GM12878 (cell line): ENCODE measurements at regions not wholly inside any gene's neighbourhood (a gene's known extent, or its start where the extent isn't known, plus 50 kb on each side); places are given as distances from the start of the nearest gene placed in this dataset.

Experiments
- ATAC-seq: fragments of 200-7000 bp; cut with Tn5 transposase; 3 replicates; pipeline ENCODE4 v1.9.1; 2020; ENCODE audit warnings: mild to moderate bottlenecking, moderate library complexity
- BruUV-seq: library from RNA; stranded (reverse); fragments of 400-500 nt; replicated peaks from 2 replicates; lab custom pipeline; 2021; lab: Mats Ljungman, UMichigan
- CTCF ChIA-PET: fragments of 300-600 bp; sonication (Branson Sonifier 250); formaldehyde crosslinking; extraction: SDS; loops from one replicate; lab custom pipeline; 2021; ENCODE audit warnings: inconsistent platforms; lab: Yijun Ruan, JAX
- POLR2A ChIA-PET: fragments of 350-600 bp; formaldehyde crosslinking; extraction: SDS; loops from one replicate; lab custom pipeline; 2021; ENCODE audit warnings: inconsistent platforms; lab: Charles Lee
- RAD21 ChIA-PET: fragments of 300-600 bp; sonication (Branson Sonifier 250); formaldehyde crosslinking; loops from one replicate; lab custom pipeline; 2023; ENCODE audit warnings: antibody characterized with exemption; ENCODE audit not compliant: unreplicated experiment; lab: Charles Lee
- SMC1A ChIA-PET: fragments of 300-600 bp; sonication (Branson Sonifier 250); formaldehyde crosslinking; loops from one replicate; lab custom pipeline; 2023; ENCODE audit not compliant: unreplicated experiment, uncharacterized antibody; lab: Charles Lee
- DNase-seq: peaks from one replicate; pipeline ENCODE4 v3.0.0-alpha.2; 2011; ENCODE audit warnings: low read depth, low spot score
- FAIRE-seq: peaks from 3 replicates; lab custom pipeline; 2011; peaks lifted over from hg19 to GRCh38; lab: Jason Lieb, UNC
- H2AFZ ChIP-seq: 2 replicates; pipeline ENCODE4 v1.6.0; 2011; ENCODE audit warnings: low read depth, low read length, control low read depth; ENCODE audit not compliant: control insufficient read depth
- H3K27ac ChIP-seq: 2 replicates; pipeline ENCODE4 v1.5.1; 2011; ENCODE audit warnings: control low read depth; ENCODE audit not compliant: control insufficient read depth, insufficient read depth
- H3K27me3 ChIP-seq, 2 experiments: replicated peaks in 1 of 2; 2 replicates each; pipeline versions ENCODE4 v1.6.0 to v1.6.1; 2011; ENCODE audit warnings: low read length in 1 of 2; ENCODE audit not compliant: control insufficient read depth in 2 of 2, insufficient read depth in 2 of 2
- H3K36me3 ChIP-seq, 2 experiments: 2 replicates each; pipeline ENCODE4 v1.5.1; 2011; ENCODE audit warnings: low read length in 1 of 2; ENCODE audit not compliant: control insufficient read depth in 2 of 2, insufficient read depth in 2 of 2
- H3K4me1 ChIP-seq: 2 replicates; pipeline ENCODE4 v1.6.1; 2011; ENCODE audit warnings: mild to moderate bottlenecking, low read length, moderate library complexity, mixed read lengths; ENCODE audit not compliant: control insufficient read depth, insufficient read depth
- H3K4me2 ChIP-seq: 2 replicates; pipeline ENCODE4 v1.6.0; 2011; ENCODE audit warnings: control low read depth; ENCODE audit not compliant: control insufficient read depth, insufficient read depth
- H3K4me3 ChIP-seq: fragments of 200-600 bp; sonication (generic); 2 replicates; pipeline ENCODE4 v1.5.1; 2016
- H3K79me2 ChIP-seq: 2 replicates; pipeline ENCODE4 v1.6.0; 2011; ENCODE audit warnings: low read length; ENCODE audit not compliant: control insufficient read depth, insufficient read depth
- H3K9ac ChIP-seq: 2 replicates; pipeline ENCODE4 v1.8.0; 2011; ENCODE audit warnings: low read length, control low read depth, mixed read lengths; ENCODE audit not compliant: control insufficient read depth, insufficient read depth
- H3K9me3 ChIP-seq: replicated peaks from 3 replicates; pipeline ENCODE4 v1.5.1; 2011; ENCODE audit warnings: mild to moderate bottlenecking, low read length; ENCODE audit not compliant: control insufficient read depth, insufficient read depth
- H4K20me1 ChIP-seq: 2 replicates; pipeline ENCODE4 v1.6.0; 2011; ENCODE audit not compliant: control insufficient read depth, insufficient read depth
- PAX5 ChIP-seq: IDR thresholded peaks from 2 replicates; pipeline ENCODE4 v1.6.1; 2011; ENCODE audit warnings: low read depth, low read length, borderline replicate concordance
- POU2F2 ChIP-seq: IDR thresholded peaks from 3 replicates; pipeline ENCODE4 v1.6.1; 2011; ENCODE audit warnings: low read depth, mild to moderate bottlenecking, low read length, borderline replicate concordance
- RAD21 ChIP-seq: IDR thresholded peaks from 2 replicates; pipeline ENCODE4 v1.6.1; 2011; ENCODE audit warnings: mild to moderate bottlenecking, low read depth, low read length, moderate library complexity; ENCODE audit not compliant: insufficient read depth
- RAD51 ChIP-seq: fragments of 450-650 bp; IDR thresholded peaks from 2 replicates; pipeline ENCODE4 v1.6.1; 2016; ENCODE audit warnings: moderate library complexity, mild to moderate bottlenecking, inconsistent platforms
- ZNF274 ChIP-seq: IDR thresholded peaks from one replicate; pipeline ENCODE4 v1.8.0; 2011; ENCODE audit not compliant: insufficient read length, insufficient read depth
- WGBS: methylation state at CpG from one replicate; pipeline ENCODE4 v1.1.6; 2016; ENCODE audit warnings: low lambda C conversion rate; ENCODE audit not compliant: insufficient replicate concordance, insufficient coverage; ENCODE audit errors: missing lambda C conversion rate; 5-methylcytosine and 5-hydroxymethylcytosine counted together
- in situ Hi-C: fragments of 300-500 bp; cut with MboI; formaldehyde crosslinking; loops from 9 replicates; pipeline ENCODE4 v1.14.3; 2018; ENCODE audit warnings: mixed read lengths
- intact Hi-C: fragments of 100-400 bp; cut with micrococcal nuclease; formaldehyde crosslinking; loops from one replicate; pipeline ENCODE4 v1.14.2; 2022; ENCODE audit not compliant: unreplicated experiment
- TF ChIP-seq, protein P1 (sequence below): fragments of 450-650 bp; IDR thresholded peaks from 2 replicates; pipeline ENCODE4 v1.6.1; 2014; ENCODE audit warnings: mild to moderate bottlenecking

DNA sequence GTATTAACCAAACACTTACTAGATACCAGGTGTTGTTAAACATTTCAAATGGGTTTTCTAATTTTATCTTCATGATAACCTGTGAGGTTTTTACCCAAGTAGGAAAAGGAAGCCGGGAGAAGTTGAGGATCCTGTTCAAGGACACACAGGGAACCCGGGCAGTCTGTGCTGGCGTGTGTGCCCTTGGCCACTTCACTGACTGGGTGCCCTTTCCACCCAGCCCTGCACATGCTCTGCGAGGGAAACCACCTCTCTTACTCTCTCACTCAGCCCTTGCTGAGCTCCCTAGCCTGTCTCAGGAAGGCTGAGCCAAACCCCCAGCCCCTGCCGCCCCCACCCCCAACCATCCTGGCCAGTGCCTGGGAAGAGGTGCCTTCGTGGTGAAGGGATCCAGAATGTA is 51.8 kb downstream of the TEX44 start:
- no peaks in the 10 kb centered on the region for H4K20me1 ChIP-seq
- RAD21 ChIA-PET, result interaction anchor here (0.7 kb wide), 1 partner anchor 28 kb away, joined by 3 read pairs; no protein-coding TSS in a partner anchor
- H3K9ac ChIP-seq, result no peak overlapping the region
- FAIRE-seq, result no peak
- peaks cover 14% of the 10 kb centered on the region for H3K4me1 ChIP-seq
- CTCF ChIA-PET, result interaction anchor here (1.0 to 12.0 kb wide), 4 partner anchors 32 to 72 kb away, joined by 3 to 262 read pairs (median 14); no protein-coding TSS in a partner anchor
- no peaks in the 10 kb centered on the region for H3K79me2 ChIP-seq
- no peaks in the 10 kb centered on the region for H3K27me3 ChIP-seq
- H3K4me3 ChIP-seq, result no peak overlapping the region
- no peak for TF ChIP-seq PAX5
- TF ChIP-seq, protein P1, sequence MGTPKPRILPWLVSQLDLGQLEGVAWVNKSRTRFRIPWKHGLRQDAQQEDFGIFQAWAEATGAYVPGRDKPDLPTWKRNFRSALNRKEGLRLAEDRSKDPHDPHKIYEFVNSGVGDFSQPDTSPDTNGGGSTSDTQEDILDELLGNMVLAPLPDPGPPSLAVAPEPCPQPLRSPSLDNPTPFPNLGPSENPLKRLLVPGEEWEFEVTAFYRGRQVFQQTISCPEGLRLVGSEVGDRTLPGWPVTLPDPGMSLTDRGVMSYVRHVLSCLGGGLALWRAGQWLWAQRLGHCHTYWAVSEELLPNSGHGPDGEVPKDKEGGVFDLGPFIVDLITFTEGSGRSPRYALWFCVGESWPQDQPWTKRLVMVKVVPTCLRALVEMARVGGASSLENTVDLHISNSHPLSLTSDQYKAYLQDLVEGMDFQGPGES, result no peak
- TF ChIP-seq POU2F2, result no peak
- TF ChIP-seq ZNF274, result no peak
- no peak for TF ChIP-seq RAD21
- no peak for TF ChIP-seq RAD51
- TF ChIP-seq, all 136 proteins: peak for 0
- in situ Hi-C loops (no loop called here), intact Hi-C loops (no loop called here)
- DNase-seq (no peak), ATAC-seq (no peak)
- SMC1A ChIA-PET, result interaction anchor here (1.0 to 7.1 kb wide), 2 partner anchors 19 to 30 kb away, joined by 3 to 102 read pairs; no protein-coding TSS in a partner anchor
- H3K4me2 ChIP-seq, result no peak overlapping the region
- POLR2A ChIA-PET, result interaction anchor here (0.6 to 3.0 kb wide), 4 partner anchors 23 to 63 kb away, joined by 3 to 13 read pairs (median 6); no protein-coding TSS in a partner anchor
- no peaks in the 10 kb centered on the region for H3K36me3 ChIP-seq
- H3K9me3 ChIP-seq, result no peaks in the 10 kb centered on the region
- BruUV-seq, result no TSS peak
- WGBS, result 84% methylated on average over 6 of the region's 6 CpGs
- H2AFZ ChIP-seq, result no peak overlapping the region
- no peak overlapping the region for H3K27ac ChIP-seq
